OCI-LY1 (cell line): ENCODE measurements at regions not wholly inside any gene's neighbourhood (a gene's known extent, or its start where the extent isn't known, plus 50 kb on each side); places are given as distances from the start of the nearest gene placed in this dataset.
A peak's percentile ranks its signal among the peaks of the same experiment; 100 is the strongest.

Source experiments
- H2AFZ ChIP-seq: fragments of 200-600 bp; sonication (generic), shearing (Covaris generic); 2 replicates; pipeline ENCODE4 v1.6.0; 2014; ENCODE audit warnings: antibody characterized with exemption, mild to moderate bottlenecking, low read length
- H3F3A ChIP-seq: fragments of 200-600 bp; sonication (generic), shearing (Covaris generic); 2 replicates; pipeline ENCODE4 v1.6.0; 2014; ENCODE audit warnings: mild to moderate bottlenecking, antibody characterized with exemption, low read length, moderate library complexity; ENCODE audit not compliant: insufficient read depth
- H3K27ac ChIP-seq: fragments of 200-600 bp; sonication (generic); 2 replicates; pipeline ENCODE4 v1.5.1; 2014; ENCODE audit warnings: low read length, mixed run types, mild to moderate bottlenecking, low read depth; ENCODE audit not compliant: poor library complexity, severe bottlenecking
- H3K27me3 ChIP-seq: fragments of 200-600 bp; sonication (generic); 2 replicates; pipeline ENCODE4 v1.6.0; 2014; ENCODE audit warnings: antibody characterized with exemption, mild to moderate bottlenecking, low read length, moderate library complexity; ENCODE audit not compliant: insufficient read depth
- H3K36me3 ChIP-seq: fragments of 200-600 bp; sonication (generic); 2 replicates; pipeline ENCODE4 v1.6.1; 2014; ENCODE audit warnings: mild to moderate bottlenecking, antibody characterized with exemption, low read length, moderate library complexity, mixed read lengths; ENCODE audit not compliant: insufficient read depth
- H3K4me1 ChIP-seq: fragments of 200-600 bp; sonication (generic); 2 replicates; pipeline ENCODE4 v1.5.1; 2014; ENCODE audit warnings: mild to moderate bottlenecking, low read length, moderate library complexity; ENCODE audit not compliant: insufficient read depth, severe bottlenecking
- H3K4me2 ChIP-seq: fragments of 200-600 bp; sonication (generic), shearing (Covaris generic); 2 replicates; pipeline ENCODE4 v1.6.1; 2014; ENCODE audit warnings: low read length
- H3K4me3 ChIP-seq: fragments of 200-600 bp; sonication (generic); 2 replicates; pipeline ENCODE4 v1.5.1; 2014; ENCODE audit warnings: low read length, low read depth, mild to moderate bottlenecking, mixed read lengths; ENCODE audit not compliant: poor library complexity, severe bottlenecking
- H3K79me2 ChIP-seq: fragments of 200-600 bp; shearing (Covaris generic); 2 replicates; pipeline ENCODE4 v1.6.1; 2016; ENCODE audit warnings: mixed run types, low read length, mixed read lengths; ENCODE audit not compliant: insufficient read depth
- H3K9ac ChIP-seq: fragments of 200-600 bp; sonication (generic), shearing (Covaris generic); 2 replicates; pipeline ENCODE4 v1.6.1; 2014; ENCODE audit warnings: mild to moderate bottlenecking, low read length, mixed read lengths
- H3K9me2 ChIP-seq: fragments of 200-600 bp; sonication (generic), shearing (Covaris generic); 2 replicates; pipeline ENCODE4 v1.6.1; 2014; ENCODE audit warnings: low read depth, mild to moderate bottlenecking, low read length, mixed read lengths
- H3K9me3 ChIP-seq: fragments of 200-600 bp; shearing (Covaris generic); 2 replicates; pipeline ENCODE4 v1.6.1; 2014; ENCODE audit warnings: low read length, mixed read lengths
- H4K20me1 ChIP-seq: fragments of 200-600 bp; sonication (generic), shearing (Covaris generic); 2 replicates; pipeline ENCODE4 v1.6.0; 2016; ENCODE audit warnings: mild to moderate bottlenecking, low read length; ENCODE audit not compliant: insufficient read depth
- EZH2 ChIP-seq: fragments of 200-600 bp; sonication (generic), shearing (Covaris generic); IDR thresholded peaks from 2 replicates; pipeline ENCODE4 v1.8.0; 2017; ENCODE audit warnings: borderline replicate concordance, mixed run types, mild to moderate bottlenecking, antibody characterized with exemption, low read length, moderate library complexity, mixed read lengths
- TF ChIP-seq, protein P1 (sequence below): fragments of 200-600 bp; sonication (generic), shearing (Covaris generic); IDR thresholded peaks from 2 replicates; pipeline ENCODE4 v1.5.1; 2017; ENCODE audit warnings: mild to moderate bottlenecking, antibody characterized with exemption, low read length, moderate library complexity, mixed read lengths

DNA sequence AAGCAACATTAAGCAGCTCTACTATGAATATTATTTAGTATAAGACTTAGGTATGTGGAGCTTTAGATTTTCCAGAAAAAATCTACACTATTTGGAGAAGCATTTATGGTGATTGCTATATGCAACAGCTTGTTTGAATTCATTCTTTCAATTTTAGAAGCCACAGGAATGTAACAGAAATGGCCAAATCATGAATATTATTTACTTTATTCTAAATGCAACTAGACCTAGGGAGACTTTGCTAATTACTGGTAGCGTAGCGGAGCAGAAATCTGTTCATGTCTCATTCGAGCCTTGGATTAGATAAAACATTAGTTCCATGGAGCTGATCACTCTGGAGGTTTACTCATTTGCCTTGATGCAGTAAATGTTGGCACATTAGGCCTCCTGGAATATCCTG, 290.2 kb downstream of the ZNF608 start:
- TF ChIP-seq EZH2 = no peak
- TF ChIP-seq, protein P1, sequence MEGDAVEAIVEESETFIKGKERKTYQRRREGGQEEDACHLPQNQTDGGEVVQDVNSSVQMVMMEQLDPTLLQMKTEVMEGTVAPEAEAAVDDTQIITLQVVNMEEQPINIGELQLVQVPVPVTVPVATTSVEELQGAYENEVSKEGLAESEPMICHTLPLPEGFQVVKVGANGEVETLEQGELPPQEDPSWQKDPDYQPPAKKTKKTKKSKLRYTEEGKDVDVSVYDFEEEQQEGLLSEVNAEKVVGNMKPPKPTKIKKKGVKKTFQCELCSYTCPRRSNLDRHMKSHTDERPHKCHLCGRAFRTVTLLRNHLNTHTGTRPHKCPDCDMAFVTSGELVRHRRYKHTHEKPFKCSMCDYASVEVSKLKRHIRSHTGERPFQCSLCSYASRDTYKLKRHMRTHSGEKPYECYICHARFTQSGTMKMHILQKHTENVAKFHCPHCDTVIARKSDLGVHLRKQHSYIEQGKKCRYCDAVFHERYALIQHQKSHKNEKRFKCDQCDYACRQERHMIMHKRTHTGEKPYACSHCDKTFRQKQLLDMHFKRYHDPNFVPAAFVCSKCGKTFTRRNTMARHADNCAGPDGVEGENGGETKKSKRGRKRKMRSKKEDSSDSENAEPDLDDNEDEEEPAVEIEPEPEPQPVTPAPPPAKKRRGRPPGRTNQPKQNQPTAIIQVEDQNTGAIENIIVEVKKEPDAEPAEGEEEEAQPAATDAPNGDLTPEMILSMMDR = no peak
- no peaks in the 10 kb centered on the region for H3K27me3 ChIP-seq
- H3K4me1 ChIP-seq = peaks cover 65% of the 10 kb centered on the region
- no peaks in the 10 kb centered on the region for H3K79me2 ChIP-seq
- H3K9me3 ChIP-seq = peaks cover 15% of the 10 kb centered on the region
- H4K20me1 ChIP-seq = no peaks in the 10 kb centered on the region
- no peaks in the 10 kb centered on the region for H3K36me3 ChIP-seq
- H3K27ac ChIP-seq = peak overlapping the region; percentile 95
- peak overlapping the region; percentile 55 for H3K9ac ChIP-seq
- peak overlapping the region; percentile 47 for H3K4me3 ChIP-seq
- H3K9me2 ChIP-seq = no peaks in the 10 kb centered on the region
- H2AFZ ChIP-seq = 0 out of 2 replicates have a peak overlapping the region, but pooled peaks have one; percentile 37
- H3F3A ChIP-seq = no peaks in the 10 kb centered on the region
- H3K4me2 ChIP-seq = peak overlapping the region; percentile 62

DNA sequence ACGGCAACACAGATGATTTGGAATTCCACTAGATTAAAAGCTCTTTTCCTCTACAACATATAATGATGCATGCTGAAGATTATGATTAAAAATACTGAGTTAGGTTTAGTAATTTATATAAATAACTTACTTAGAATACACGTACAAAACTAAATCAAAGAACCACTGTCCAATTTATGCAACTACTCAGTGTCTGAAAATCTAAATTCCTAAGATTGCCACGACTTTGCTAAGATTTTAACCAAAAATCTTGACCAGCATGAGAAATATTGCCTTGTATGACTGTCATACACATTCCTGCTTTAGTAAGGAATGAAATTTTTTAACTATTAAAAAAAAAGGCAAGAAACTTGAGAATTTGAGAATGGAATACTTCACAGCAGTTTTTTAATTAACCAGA, 292.4 kb downstream of the ZNF608 start:
- Histone ChIP-seq H3K79me2 (no peaks in the 10 kb centered on the region), H3K4me3 (peak overlapping the region; percentile 27), H3K4me2 (peak overlapping the region; percentile 62), H2AFZ (no peak overlapping the region), H3K9me3 (no peaks in the 10 kb centered on the region), H3F3A (no peaks in the 10 kb centered on the region), H4K20me1 (no peaks in the 10 kb centered on the region), H3K36me3 (no peaks in the 10 kb centered on the region), H3K4me1 (peaks cover 73% of the 10 kb centered on the region), H3K27ac (peak overlapping the region; percentile 95), H3K27me3 (no peaks in the 10 kb centered on the region), H3K9me2 (no peaks in the 10 kb centered on the region), H3K9ac (peak overlapping the region; percentile 55)
- TF ChIP-seq, protein P1 = no peak
- TF ChIP-seq EZH2 = no peak

DNA sequence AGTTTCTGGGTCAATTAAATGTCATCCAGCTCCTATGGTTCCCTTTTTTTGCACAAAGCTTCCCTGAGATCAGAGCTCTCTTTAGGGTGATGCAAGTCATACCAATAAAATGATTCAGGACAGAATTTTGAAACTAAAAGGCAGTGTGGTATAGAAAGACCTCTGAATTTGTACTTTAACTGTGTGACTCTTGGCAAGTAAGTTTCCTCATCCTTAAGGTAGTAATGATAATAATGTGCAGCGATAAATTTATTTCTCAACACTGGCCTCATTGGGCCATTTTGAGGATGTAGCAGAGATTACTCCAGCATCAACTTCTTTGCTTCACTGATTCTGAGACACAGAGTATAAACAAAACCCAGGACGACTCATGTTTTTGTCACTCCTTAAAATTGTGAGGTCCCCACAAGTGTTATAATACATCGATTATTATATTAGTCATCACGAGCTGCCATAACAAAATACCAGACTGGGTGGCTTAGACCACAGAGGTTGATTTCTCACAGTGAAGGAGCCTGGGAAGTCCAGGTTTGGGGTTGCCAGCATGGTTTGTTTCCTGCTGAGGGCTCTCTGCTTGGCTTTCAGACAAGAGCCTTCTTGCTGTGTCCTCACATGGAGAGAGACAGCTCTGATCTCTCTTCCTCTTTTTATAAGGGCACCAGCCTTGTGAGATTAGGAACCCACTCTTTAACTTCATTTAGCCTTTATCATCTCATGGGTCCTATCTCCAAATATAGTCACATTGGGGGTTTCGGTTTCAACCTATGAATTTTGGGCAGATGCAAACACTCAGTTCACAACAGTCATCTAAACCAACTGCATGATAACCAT, 293.0 kb downstream of the ZNF608 start:
- Histone ChIP-seq H3K27ac (peak overlapping the region; percentile 95), H3K9ac (peak overlapping the region; percentile 55), H3K4me3 (peak overlapping the region; percentile 27), H3K79me2 (no peaks in the 10 kb centered on the region), H3K4me1 (peaks cover 73% of the 10 kb centered on the region), H3K27me3 (no peaks in the 10 kb centered on the region), H4K20me1 (no peaks in the 10 kb centered on the region), H3K9me3 (no peaks in the 10 kb centered on the region), H3K4me2 (peak overlapping the region; percentile 62), H3K36me3 (no peaks in the 10 kb centered on the region), H3F3A (no peaks in the 10 kb centered on the region), H2AFZ (no peak overlapping the region), H3K9me2 (no peaks in the 10 kb centered on the region)
- no peak for TF ChIP-seq EZH2
- TF ChIP-seq, protein P1 = no peak
